DMS153 treated with DMSO at 0.1 percent for 48 hours (cell line): ENCODE measurements at regions not wholly inside any gene's neighbourhood (a gene's known extent, or its start where the extent isn't known, plus 50 kb on each side); places are given as distances from the start of the nearest gene placed in this dataset.
"Not testable (repeated sequence)": the region's sequence is repeated elsewhere in the genome, so short reads cannot be mapped to it uniquely, and the experiment has no call there.

Source experiments
- DNase-seq: peaks from one replicate; lab custom pipeline; 2025; ENCODE audit not compliant: unreplicated experiment; lab: John Stamatoyannopoulos, UW

- no peak for DNase-seq
These were observed 194.8 kb upstream of the ZNF32 start for GRCh38 chr10:43843321-43844101.

- DNase-seq: no peak
These were observed 193.8 kb upstream of the ZNF32 start for GRCh38 chr10:43842496-43842895.

- no peak for DNase-seq
These were observed 193.4 kb upstream of the ZNF32 start for GRCh38 chr10:43842072-43842471.

- DNase-seq: no peak
These were observed 191.3 kb upstream of the ZNF32 start for GRCh38 chr10:43839973-43840372.

GRCh38 chr10:43834751-43835150 lies 186.1 kb upstream of the ZNF32 start:
- not testable (repeated sequence) for DNase-seq

GRCh38 chr10:43827853-43828252 lies 179.2 kb upstream of the ZNF32 start:
- no peak for DNase-seq

- DNase-seq: no peak
These were observed 177.3 kb upstream of the ZNF32 start for GRCh38 chr10:43825984-43826383.

- no peak for DNase-seq
These were observed 176.7 kb upstream of the ZNF32 start for GRCh38 chr10:43825421-43825820.

GRCh38 chr10:43824934-43825333 lies 176.3 kb upstream of the ZNF32 start:
- DNase-seq: no peak

GRCh38 chr10:43822631-43823580 lies 174.2 kb upstream of the ZNF32 start:
- no peak for DNase-seq

GRCh38 chr10:43821103-43821502 lies 172.4 kb upstream of the ZNF32 start:
- no peak for DNase-seq

- no peak for DNase-seq
These were observed 172.0 kb upstream of the ZNF32 start for GRCh38 chr10:43820663-43821062.

GRCh38 chr10:43819464-43820230 lies 171.0 kb upstream of the ZNF32 start:
- no peak for DNase-seq

- DNase-seq: no peak
These were observed 170.0 kb upstream of the ZNF32 start for GRCh38 chr10:43818687-43819086.

- no peak for DNase-seq
These were observed 168.7 kb upstream of the ZNF32 start for GRCh38 chr10:43817368-43817767.

- no peak for DNase-seq
These were observed 168.0 kb upstream of the ZNF32 start for GRCh38 chr10:43816351-43817321.

GRCh38 chr10:43815181-43815885 lies 166.7 kb upstream of the ZNF32 start:
- no peak for DNase-seq

GRCh38 chr10:43814663-43815062 lies 166.0 kb upstream of the ZNF32 start:
- no peak for DNase-seq

- no peak for DNase-seq
These were observed 163.2 kb upstream of the ZNF32 start for GRCh38 chr10:43811871-43812270.
